GM23248 (cell line): ENCODE measurements at regions not wholly inside any gene's neighbourhood (a gene's known extent, or its start where the extent isn't known, plus 50 kb on each side); places are given as distances from the start of the nearest gene placed in this dataset.

Source experiments
- EZH2 ChIP-seq: fragments of 200-600 bp; sonication (generic); IDR thresholded peaks from 2 replicates; pipeline ENCODE4 v1.6.1; 2018; ENCODE audit warnings: antibody characterized with exemption, mild to moderate bottlenecking; ENCODE audit not compliant: insufficient read depth, poor library complexity, severe bottlenecking
- EZH2phosphoT487 ChIP-seq: fragments of 200-600 bp; sonication (generic); IDR thresholded peaks from 2 replicates; pipeline ENCODE4 v1.6.1; 2018; ENCODE audit warnings: antibody characterized with exemption, moderate library complexity, mild to moderate bottlenecking, low read depth; ENCODE audit not compliant: insufficient read depth

DNA sequence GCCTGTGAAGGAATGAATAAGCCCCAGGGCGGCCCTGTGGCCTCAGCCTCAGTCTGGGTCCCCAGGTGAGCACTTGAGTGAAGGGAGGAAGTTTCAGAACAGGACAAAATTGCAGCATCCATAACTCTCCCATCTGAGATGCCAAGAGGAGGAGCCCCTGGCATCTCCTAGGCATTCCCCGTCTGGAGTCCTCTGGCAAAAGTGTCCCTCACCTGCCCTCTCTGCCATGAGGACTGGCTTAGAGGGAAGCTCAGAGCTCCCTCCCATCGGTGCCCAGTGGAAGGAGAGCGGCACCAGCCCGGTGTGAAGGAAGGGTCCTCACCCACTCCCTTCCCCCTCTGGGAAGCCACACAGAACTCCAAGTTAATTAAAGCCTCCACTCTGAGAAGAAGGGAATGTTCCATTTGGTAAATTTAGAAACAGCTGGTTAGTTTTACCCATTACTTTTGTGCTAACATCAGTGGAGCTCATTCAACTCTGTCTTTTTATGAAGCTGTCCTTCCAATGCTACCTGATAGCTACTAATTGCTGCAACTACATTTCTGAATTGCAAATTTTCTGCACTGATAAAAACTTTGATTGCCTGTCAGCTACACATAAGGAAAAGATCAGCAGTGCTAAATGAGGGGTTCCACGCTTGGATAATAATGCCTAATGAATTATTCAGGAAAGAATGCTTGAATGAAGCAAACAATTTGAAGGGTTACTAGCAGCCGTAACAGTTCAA is 123.3 kb upstream of the RCN1 start:
- TF ChIP-seq EZH2 (no peak), EZH2phosphoT487 (no peak)
